GM12878 (cell line): ENCODE measurements at regions not wholly inside any gene's neighbourhood (a gene's known extent, or its start where the extent isn't known, plus 50 kb on each side); places are given as distances from the start of the nearest gene placed in this dataset.

Experiments
- FOXM1 ChIP-seq: IDR thresholded peaks from 2 replicates; pipeline ENCODE4 v1.6.1; 2012; ENCODE audit warnings: low read depth, mild to moderate bottlenecking, inconsistent platforms, low read length, moderate library complexity
- KAT2A ChIP-seq: conservative IDR thresholded peaks from 2 replicates; pipeline ENCODE4 v1.6.1; 2011; ENCODE audit warnings: low read depth, low read length; ENCODE audit not compliant: control insufficient read depth
- NFXL1 ChIP-seq: fragments of 450-650 bp; IDR thresholded peaks from 2 replicates; pipeline ENCODE4 v1.6.1; 2017; ENCODE audit warnings: antibody characterized with exemption, mild to moderate bottlenecking, borderline replicate concordance
- PML ChIP-seq: IDR thresholded peaks from 2 replicates; pipeline ENCODE4 v1.6.1; 2012; ENCODE audit warnings: low read length, inconsistent platforms
- POLR2AphosphoS5 ChIP-seq: IDR thresholded peaks from 2 replicates; pipeline ENCODE4 v1.6.1; 2011; ENCODE audit warnings: mild to moderate bottlenecking, low read length, inconsistent platforms
- RAD51 ChIP-seq: fragments of 450-650 bp; IDR thresholded peaks from 2 replicates; pipeline ENCODE4 v1.6.1; 2016; ENCODE audit warnings: moderate library complexity, mild to moderate bottlenecking, inconsistent platforms
- ZNF24 ChIP-seq: fragments of 450-650 bp; IDR thresholded peaks from 2 replicates; pipeline ENCODE4 v1.6.1; 2017; ENCODE audit warnings: antibody characterized with exemption, mild to moderate bottlenecking
- ZNF274 ChIP-seq: IDR thresholded peaks from one replicate; pipeline ENCODE4 v1.8.0; 2011; ENCODE audit not compliant: insufficient read length, insufficient read depth
- ZNF622 ChIP-seq: fragments of 450-650 bp; IDR thresholded peaks from 2 replicates; pipeline ENCODE4 v1.6.1; 2017; ENCODE audit warnings: mild to moderate bottlenecking, inconsistent platforms
- TF ChIP-seq, protein P1 (sequence below): fragments of 450-650 bp; IDR thresholded peaks from 2 replicates; pipeline ENCODE4 v1.6.1; 2017; ENCODE audit warnings: mild to moderate bottlenecking, moderate library complexity
- TF ChIP-seq, protein P2 (sequence below): IDR thresholded peaks from 2 replicates; pipeline ENCODE4 v1.6.1; 2011; ENCODE audit warnings: low read depth, mild to moderate bottlenecking, low read length, moderate library complexity, borderline replicate concordance; ENCODE audit errors: extremely low read depth
- TF ChIP-seq, protein P3 (sequence below): fragments of 450-650 bp; formaldehyde crosslinking; IDR thresholded peaks from 2 replicates; pipeline ENCODE4 v1.4.0; 2022; ENCODE audit warnings: mild to moderate bottlenecking, moderate library complexity

DNA sequence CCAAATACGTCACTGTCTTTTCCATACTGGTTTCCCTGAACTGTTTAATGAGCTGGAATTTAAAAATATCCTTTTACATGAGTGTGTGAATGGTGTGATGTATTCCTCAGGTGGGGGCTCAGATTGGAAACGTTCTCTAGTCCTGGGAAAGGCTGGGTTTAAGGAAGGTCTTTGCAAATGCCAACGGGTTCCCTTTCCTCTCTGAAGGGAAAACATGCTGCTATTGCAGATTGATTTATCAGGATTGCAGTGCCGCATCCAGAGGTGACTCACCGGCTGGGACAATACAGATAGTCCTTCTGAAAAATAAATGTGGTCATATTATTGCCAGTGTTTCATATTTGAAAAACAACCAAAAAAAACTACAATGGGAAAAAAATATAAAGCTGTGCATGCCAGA lies 193.1 kb upstream of the FLRT2 start (continued):
- TF ChIP-seq, protein P1, sequence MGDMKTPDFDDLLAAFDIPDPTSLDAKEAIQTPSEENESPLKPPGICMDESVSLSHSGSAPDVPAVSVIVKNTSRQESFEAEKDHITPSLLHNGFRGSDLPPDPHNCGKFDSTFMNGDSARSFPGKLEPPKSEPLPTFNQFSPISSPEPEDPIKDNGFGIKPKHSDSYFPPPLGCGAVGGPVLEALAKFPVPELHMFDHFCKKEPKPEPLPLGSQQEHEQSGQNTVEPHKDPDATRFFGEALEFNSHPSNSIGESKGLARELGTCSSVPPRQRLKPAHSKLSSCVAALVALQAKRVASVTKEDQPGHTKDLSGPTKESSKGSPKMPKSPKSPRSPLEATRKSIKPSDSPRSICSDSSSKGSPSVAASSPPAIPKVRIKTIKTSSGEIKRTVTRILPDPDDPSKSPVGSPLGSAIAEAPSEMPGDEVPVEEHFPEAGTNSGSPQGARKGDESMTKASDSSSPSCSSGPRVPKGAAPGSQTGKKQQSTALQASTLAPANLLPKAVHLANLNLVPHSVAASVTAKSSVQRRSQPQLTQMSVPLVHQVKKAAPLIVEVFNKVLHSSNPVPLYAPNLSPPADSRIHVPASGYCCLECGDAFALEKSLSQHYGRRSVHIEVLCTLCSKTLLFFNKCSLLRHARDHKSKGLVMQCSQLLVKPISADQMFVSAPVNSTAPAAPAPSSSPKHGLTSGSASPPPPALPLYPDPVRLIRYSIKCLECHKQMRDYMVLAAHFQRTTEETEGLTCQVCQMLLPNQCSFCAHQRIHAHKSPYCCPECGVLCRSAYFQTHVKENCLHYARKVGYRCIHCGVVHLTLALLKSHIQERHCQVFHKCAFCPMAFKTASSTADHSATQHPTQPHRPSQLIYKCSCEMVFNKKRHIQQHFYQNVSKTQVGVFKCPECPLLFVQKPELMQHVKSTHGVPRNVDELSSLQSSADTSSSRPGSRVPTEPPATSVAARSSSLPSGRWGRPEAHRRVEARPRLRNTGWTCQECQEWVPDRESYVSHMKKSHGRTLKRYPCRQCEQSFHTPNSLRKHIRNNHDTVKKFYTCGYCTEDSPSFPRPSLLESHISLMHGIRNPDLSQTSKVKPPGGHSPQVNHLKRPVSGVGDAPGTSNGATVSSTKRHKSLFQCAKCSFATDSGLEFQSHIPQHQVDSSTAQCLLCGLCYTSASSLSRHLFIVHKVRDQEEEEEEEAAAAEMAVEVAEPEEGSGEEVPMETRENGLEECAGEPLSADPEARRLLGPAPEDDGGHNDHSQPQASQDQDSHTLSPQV = no peak
- TF ChIP-seq ZNF274 (no peak), PML (no peak), FOXM1 (no peak), POLR2AphosphoS5 (no peak), NFXL1 (no peak), ZNF24 (no peak), RAD51 (no peak), ZNF622 (no peak), KAT2A (no peak)
- TF ChIP-seq, protein P2, sequence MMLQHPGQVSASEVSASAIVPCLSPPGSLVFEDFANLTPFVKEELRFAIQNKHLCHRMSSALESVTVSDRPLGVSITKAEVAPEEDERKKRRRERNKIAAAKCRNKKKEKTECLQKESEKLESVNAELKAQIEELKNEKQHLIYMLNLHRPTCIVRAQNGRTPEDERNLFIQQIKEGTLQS = no peak
- TF ChIP-seq, protein P3, sequence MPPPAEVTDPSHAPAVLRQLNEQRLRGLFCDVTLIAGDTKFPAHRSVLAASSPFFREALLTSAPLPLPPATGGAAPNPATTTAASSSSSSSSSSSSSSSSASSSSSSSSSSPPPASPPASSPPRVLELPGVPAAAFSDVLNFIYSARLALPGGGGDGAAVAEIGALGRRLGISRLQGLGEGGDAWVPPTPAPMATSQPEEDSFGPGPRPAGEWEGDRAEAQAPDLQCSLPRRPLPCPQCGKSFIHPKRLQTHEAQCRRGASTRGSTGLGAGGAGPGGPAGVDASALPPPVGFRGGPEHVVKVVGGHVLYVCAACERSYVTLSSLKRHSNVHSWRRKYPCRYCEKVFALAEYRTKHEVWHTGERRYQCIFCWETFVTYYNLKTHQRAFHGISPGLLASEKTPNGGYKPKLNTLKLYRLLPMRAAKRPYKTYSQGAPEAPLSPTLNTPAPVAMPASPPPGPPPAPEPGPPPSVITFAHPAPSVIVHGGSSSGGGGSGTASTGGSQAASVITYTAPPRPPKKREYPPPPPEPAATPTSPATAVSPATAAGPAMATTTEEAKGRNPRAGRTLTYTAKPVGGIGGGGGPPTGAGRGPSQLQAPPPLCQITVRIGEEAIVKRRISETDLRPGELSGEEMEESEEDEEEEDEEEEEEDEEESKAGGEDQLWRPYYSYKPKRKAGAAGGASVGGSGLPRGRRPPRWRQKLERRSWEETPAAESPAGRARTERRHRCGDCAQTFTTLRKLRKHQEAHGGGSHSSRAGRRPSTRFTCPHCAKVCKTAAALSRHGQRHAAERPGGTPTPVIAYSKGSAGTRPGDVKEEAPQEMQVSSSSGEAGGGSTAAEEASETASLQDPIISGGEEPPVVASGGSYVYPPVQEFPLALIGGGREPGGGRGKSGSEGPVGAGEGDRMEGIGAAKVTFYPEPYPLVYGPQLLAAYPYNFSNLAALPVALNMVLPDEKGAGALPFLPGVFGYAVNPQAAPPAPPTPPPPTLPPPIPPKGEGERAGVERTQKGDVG (CRISPR knock-in tag) = no peak
